K562 (cell line): ENCODE measurements at regions not wholly inside any gene's neighbourhood (a gene's known extent, or its start where the extent isn't known, plus 50 kb on each side); places are given as distances from the start of the nearest gene placed in this dataset.

Experiments
- ATAC-seq: fragments of 200-7000 bp; cut with Tn5 transposase; 3 replicates; pipeline ENCODE4 v1.9.1; 2020; ENCODE audit warnings: moderate library complexity
- BruUV-seq: library from RNA; stranded (reverse); fragments of 400-500 nt; replicated peaks from 2 replicates; lab custom pipeline; 2021; lab: Mats Ljungman, UMichigan
- CTCF ChIA-PET: fragments of 300-600 bp; formaldehyde crosslinking; extraction: SDS; loops from one replicate; lab custom pipeline; 2021; ENCODE audit warnings: low intra/inter-chr PET ratio; lab: Yijun Ruan, JAX
- POLR2A ChIA-PET: fragments of 300-600, 350-650 bp; sonication (Branson Sonifier 250); formaldehyde crosslinking; extraction: SDS; loops from one replicate; lab custom pipeline; 2021; ENCODE audit warnings: antibody characterized with exemption, inconsistent platforms; lab: Yijun Ruan, JAX
- DNase-seq, 4 experiments: peaks; one replicate each; pipeline versions ENCODE4 v3.0.0 to v3.0.0-alpha.2; 2011 to 2018; ENCODE audit warnings: low spot score in 3 of 4, mixed read lengths in 3 of 4; ENCODE audit errors: extremely low read depth in 1 of 4
- FAIRE-seq: peaks from 2 replicates; lab custom pipeline; 2011; peaks lifted over from hg19 to GRCh38; lab: Jason Lieb, UNC
- H2AFZ ChIP-seq: 2 replicates; pipeline ENCODE4 v1.6.0; 2011; ENCODE audit warnings: low read depth, low read length, control low read depth, inconsistent platforms
- H3K27ac ChIP-seq: fragments of 200-600 bp; 3 replicates; pipeline ENCODE4 v1.8.0; 2011; ENCODE audit warnings: low read depth, mild to moderate bottlenecking, control low read depth, inconsistent platforms, low read length, moderate library complexity, mixed read lengths; ENCODE audit errors: extremely low read depth
- H3K27me3 ChIP-seq, 2 experiments: fragments of 300-600 bp in 1 of 2; 2 replicates in 1 of 2; 3 replicates in 1 of 2; pipeline versions ENCODE4 v1.6.0 to v1.8.0; 2011; ENCODE audit warnings: inconsistent platforms in 2 of 2, low read length in 2 of 2, mild to moderate bottlenecking in 1 of 2, mixed read lengths in 1 of 2, moderate library complexity in 1 of 2; ENCODE audit not compliant: control insufficient read depth in 2 of 2, insufficient read depth in 2 of 2
- H3K36me3 ChIP-seq: fragments of 300-600 bp; 3 replicates; pipeline ENCODE4 v1.8.0; 2011; ENCODE audit warnings: mild to moderate bottlenecking, low read length, inconsistent platforms; ENCODE audit not compliant: control insufficient read depth, insufficient read depth
- H3K4me1 ChIP-seq, 2 experiments: fragments of 200-600 bp in 1 of 2; replicated peaks in 1 of 2; 2 replicates in 1 of 2; 3 replicates in 1 of 2; pipeline versions ENCODE4 v1.5.1 to v1.8.0; 2011; ENCODE audit warnings: inconsistent platforms in 2 of 2, low read length in 2 of 2, mild to moderate bottlenecking in 1 of 2, mixed read lengths in 1 of 2, moderate library complexity in 1 of 2; ENCODE audit not compliant: control insufficient read depth in 2 of 2, insufficient read depth in 2 of 2
- H3K4me2 ChIP-seq: 2 replicates; pipeline ENCODE4 v1.6.1; 2011; ENCODE audit warnings: low read length, control low read depth, inconsistent platforms, mixed read lengths; ENCODE audit not compliant: insufficient read depth
- H3K4me3 ChIP-seq: fragments of 200-600 bp; sonication (generic), shearing (Covaris generic); 2 replicates; pipeline ENCODE4 v1.5.1; 2016; ENCODE audit warnings: control low read depth, inconsistent platforms
- H3K79me2 ChIP-seq: fragments of 200-600 bp; 3 replicates; pipeline ENCODE4 v1.8.0; 2011; ENCODE audit warnings: low read length, inconsistent platforms; ENCODE audit not compliant: control insufficient read depth, insufficient read depth
- H3K9ac ChIP-seq, 2 experiments: 2 replicates each; pipeline versions ENCODE4 v1.6.0 to v1.6.1; 2011; ENCODE audit warnings: low read depth in 2 of 2, low read length in 2 of 2, control low read depth in 1 of 2, inconsistent platforms in 1 of 2, mild to moderate bottlenecking in 1 of 2, mixed read lengths in 1 of 2; ENCODE audit not compliant: insufficient read depth in 1 of 2
- H3K9me1 ChIP-seq: one replicate; pipeline ENCODE4 v1.6.0; 2011; ENCODE audit warnings: inconsistent platforms, mild to moderate bottlenecking, low read length, moderate library complexity; ENCODE audit not compliant: control insufficient read depth, insufficient read depth
- H3K9me3 ChIP-seq: replicated peaks from 2 replicates; pipeline ENCODE4 v1.5.1; 2011; ENCODE audit warnings: low read depth, low read length, inconsistent platforms; ENCODE audit not compliant: control insufficient read depth, insufficient read depth
- H4K20me1 ChIP-seq: replicated peaks from 2 replicates; pipeline ENCODE4 v1.6.1; 2011; ENCODE audit warnings: low read length, inconsistent platforms, mixed read lengths; ENCODE audit not compliant: control insufficient read depth, insufficient read depth
- BACH1 ChIP-seq: fragments of 200-800 bp; sonication (Bioruptor generic); IDR thresholded peaks from 2 replicates; pipeline ENCODE4 v1.6.1; 2016; ENCODE audit warnings: missing genetic modification characterization, missing compliant biosample characterization
- CHCHD3 ChIP-seq: fragments of 250-450 bp; sonication (Bioruptor Pico); IDR thresholded peaks from 2 replicates; pipeline ENCODE4 v2.1.2; 2022; ENCODE audit warnings: mild to moderate bottlenecking
- COPS2 ChIP-seq: fragments of 450-650 bp; conservative IDR thresholded peaks from 2 replicates; pipeline ENCODE4 v1.6.1; 2016; ENCODE audit warnings: mild to moderate bottlenecking, moderate library complexity
- NR2C2 ChIP-seq, 2 experiments: fragments of 200-800 bp in 1 of 2; sonication (Bioruptor generic) in 1 of 2; sonication (generic) in 1 of 2; formaldehyde crosslinking in 1 of 2; IDR thresholded peaks; 2 replicates each; pipeline versions ENCODE4 v1.6.1 to v1.8.0; 2016 to 2022; ENCODE audit warnings: mild to moderate bottlenecking in 1 of 2, missing compliant biosample characterization in 1 of 2, missing genetic modification characterization in 1 of 2, missing genetic modification reagents in 1 of 2
- NRF1 ChIP-seq, 2 experiments: fragments of 450-650 bp; IDR thresholded peaks in 1 of 2; conservative IDR thresholded peaks in 1 of 2; 2 replicates each; pipeline ENCODE4 v1.6.1; 2014; ENCODE audit warnings: mild to moderate bottlenecking in 2 of 2
- RBM14 ChIP-seq: fragments of 200-400 bp; formaldehyde crosslinking; IDR thresholded peaks from 2 replicates; pipeline ENCODE4 v1.6.1; 2018; ENCODE audit warnings: low read depth, mild to moderate bottlenecking, low read length, moderate library complexity, borderline replicate concordance; ENCODE audit not compliant: insufficient read depth
- SAP30 ChIP-seq: fragments of 200-600 bp; sonication (generic); IDR thresholded peaks from 2 replicates; pipeline ENCODE4 v1.6.1; 2012; ENCODE audit warnings: borderline replicate concordance, low read depth, mild to moderate bottlenecking, moderate library complexity, low read length, control low read depth, inconsistent platforms; ENCODE audit not compliant: insufficient read depth, poor library complexity, severe bottlenecking
- SMC3 ChIP-seq: conservative IDR thresholded peaks from 2 replicates; pipeline ENCODE4 v1.6.1; 2011; ENCODE audit warnings: low read depth, low read length, improper control_type of control experiment; ENCODE audit not compliant: insufficient read depth
- ZNF174 ChIP-seq: fragments of 250-450 bp; sonication (Bioruptor Pico); IDR thresholded peaks from 2 replicates; pipeline ENCODE4 v1.4.0; 2020; ENCODE audit warnings: mild to moderate bottlenecking
- ZNF318 ChIP-seq, 2 experiments: fragments of 450-650 bp; IDR thresholded peaks; 2 replicates each; pipeline ENCODE4 v1.6.1; 2016; ENCODE audit warnings: mild to moderate bottlenecking in 2 of 2, borderline replicate concordance in 1 of 2, low read depth in 1 of 2, moderate library complexity in 1 of 2
- WGBS: fragments of 100-300 bp; shearing (Covaris generic); methylation state at CpG from one replicate; pipeline ENCODE4 v1.1.6; 2016; ENCODE audit warnings: low coverage, mixed read lengths; ENCODE audit not compliant: insufficient coverage; ENCODE audit errors: missing lambda C conversion rate; 5-methylcytosine and 5-hydroxymethylcytosine counted together
- in situ Hi-C: fragments of 300-500 bp; cut with MboI; formaldehyde crosslinking; loops from 4 replicates; pipeline ENCODE4 v1.15.0; 2018; ENCODE audit warnings: inconsistent platforms, mixed read lengths
- intact Hi-C: fragments of 100-400 bp; cut with micrococcal nuclease; formaldehyde crosslinking; loops from 2 replicates; pipeline ENCODE4 v1.14.2; 2022

DNA sequence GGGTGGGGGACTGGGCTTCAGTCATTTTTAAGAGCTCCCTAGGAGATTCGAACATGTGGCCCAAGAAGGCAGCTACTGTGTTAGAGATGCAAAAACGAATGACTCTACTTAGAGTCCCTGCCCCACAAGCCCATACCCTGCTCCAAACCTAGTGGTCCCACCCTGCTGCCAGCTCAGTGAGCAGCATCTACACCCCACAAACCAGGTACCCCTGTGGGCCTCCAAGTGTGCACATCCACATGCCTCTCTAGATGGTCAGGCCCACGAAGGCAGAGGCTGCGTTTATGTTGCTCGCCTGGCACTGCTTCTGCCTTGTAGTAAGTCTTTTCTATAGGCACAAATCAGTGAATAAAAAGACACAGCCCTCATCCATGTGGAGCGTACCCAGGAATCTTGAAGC, 112.6 kb downstream of the PDCL3 start:
- ATAC-seq = no peak
- in situ Hi-C loops = no loop called here
- no peak for TF ChIP-seq COPS2
- no peak for TF ChIP-seq ZNF174
- no peak for TF ChIP-seq RBM14
- no peak for TF ChIP-seq ZNF318 (IDR thresholded peaks at IDR 0.05; ENCODE audit: borderline replicate concordance in 1 of 2, low read depth in 1 of 2)
- TF ChIP-seq SAP30 = no peak
- no peak for TF ChIP-seq BACH1 (tag)
- no peak for TF ChIP-seq NR2C2 (CRISPR knock-in tag; IDR thresholded peaks at IDR 0.05)
- TF ChIP-seq NR2C2 (tag; IDR thresholded peaks at IDR 0.05) = no peak
- TF ChIP-seq CHCHD3 (CRISPR knock-in tag) = no peak
- no peak for TF ChIP-seq NRF1 (conservative IDR thresholded peaks at IDR 0.05 in 1 of 2, IDR thresholded peaks at IDR 0.05 in 1 of 2)
- no peak for TF ChIP-seq SMC3
- TF ChIP-seq, all 486 proteins: peak for 0
- intact Hi-C loops = no loop called here
- Histone ChIP-seq H4K20me1 (no peaks in the 10 kb centered on the region; the same call in 1 of the 2 replicates), H3K4me1 (no peaks in the 10 kb centered on the region), H3K4me3 (no peak overlapping the region), H3K27ac (no peak overlapping the region), H3K36me3 (no peaks in the 10 kb centered on the region), H3K9ac (no peak overlapping the region), H2AFZ (no peak overlapping the region), H3K79me2 (no peaks in the 10 kb centered on the region), H3K27me3 (peaks cover 21 to 81% of the 10 kb centered on the region in 2 experiments), H3K9me1 (no peaks in the 10 kb centered on the region), H3K4me2 (no peak overlapping the region), H3K9me3 (no peaks in the 10 kb centered on the region)
- no peak for FAIRE-seq
- DNase-seq = no peak
- ChIA-PET CTCF (no interaction called here), POLR2A (no interaction called here)
- BruUV-seq = no TSS peak
- WGBS = 2% methylated on average over 6 of the region's 6 CpGs
